Lower leg skin (tissue), 4 donors: ENCODE measurements at regions not wholly inside any gene's neighbourhood (a gene's known extent, or its start where the extent isn't known, plus 50 kb on each side); places are given as distances from the start of the nearest gene placed in this dataset.

Source experiments
- DNase-seq, 2 donors: peaks; one replicate each; pipeline ENCODE4 v3.0.0-alpha.2; 2019; ENCODE audit warnings: low spot score in 2 of 2
- H3K4me3 ChIP-seq: fragments of 200-600 bp; sonication (generic); 2 replicates; pipeline ENCODE4 v1.5.1; 2017; ENCODE audit warnings: mild to moderate bottlenecking, low read depth; ENCODE audit not compliant: poor library complexity, severe bottlenecking
- CTCF ChIP-seq, 3 donors: fragments of 450-650 bp; IDR thresholded peaks; one replicate each; pipeline ENCODE4 v1.5.1; 2016; ENCODE audit warnings: antibody characterized with exemption in 3 of 3, mild to moderate bottlenecking in 3 of 3, moderate library complexity in 2 of 3
- POLR2A ChIP-seq, 2 donors: fragments of 450-650 bp; IDR thresholded peaks; one replicate each; pipeline ENCODE4 v1.6.1; 2016 to 2017; ENCODE audit warnings: antibody characterized with exemption in 2 of 2, mild to moderate bottlenecking in 1 of 2, moderate library complexity in 1 of 2
- WGBS, 2 donors: methylation state at CpG; one replicate each; pipeline ENCODE4 v1.1.5; 2018; 5-methylcytosine and 5-hydroxymethylcytosine counted together
- intact Hi-C: fragments of 100-400 bp; cut with DNase I; formaldehyde crosslinking; loops from one replicate; pipeline ENCODE4 v1.15.0; 2023; ENCODE audit warnings: low total_unique reads

GRCh38 chr11:101741479-101742175, 157.8 kb upstream of the TRPC6 start:
- TF ChIP-seq CTCF (IDR thresholded peaks at IDR 0.05) (no peak), POLR2A (IDR thresholded peaks at IDR 0.05) (no peak)
- H3K4me3 ChIP-seq = no peak overlapping the region
- no peak for DNase-seq
- 76 to 89% methylated on average over 6 of the region's 6 CpGs for WGBS, 2 donors
- intact Hi-C loops = no loop called here

- intact Hi-C loops = no loop called here
- 72% methylated on average over 1 of the region's 1 CpG for WGBS, 2 donors
These were observed 157.3 kb upstream of the TRPC6 start for GRCh38 chr11:101741061-101741460.

GRCh38 chr11:101738452-101738851, 154.6 kb upstream of the TRPC6 start:
- WGBS, 2 donors = 54 to 61% methylated on average over 1 of the region's 1 CpG
- no peak for TF ChIP-seq POLR2A (IDR thresholded peaks at IDR 0.05)
- no peak for TF ChIP-seq CTCF (IDR thresholded peaks at IDR 0.05)
- intact Hi-C loops = no loop called here
- H3K4me3 ChIP-seq = no peak overlapping the region
- DNase-seq = no peak

More at GRCh38 chr11:101741061-101741460, 157.3 kb upstream of the TRPC6 start:
- H3K4me3 ChIP-seq = no peak overlapping the region
- TF ChIP-seq POLR2A (IDR thresholded peaks at IDR 0.05) = no peak
- no peak for TF ChIP-seq CTCF (IDR thresholded peaks at IDR 0.05)
- no peak for DNase-seq

GRCh38 chr11:101729406-101730078, 145.7 kb upstream of the TRPC6 start:
- TF ChIP-seq CTCF (IDR thresholded peaks at IDR 0.05) (no peak), POLR2A (IDR thresholded peaks at IDR 0.05) (no peak)
- H3K4me3 ChIP-seq = no peak overlapping the region
- intact Hi-C loops = no loop called here
- 75 to 80% methylated on average over 2 of the region's 2 CpGs for WGBS, 2 donors
- DNase-seq = no peak

- DNase-seq = no peak
- no peak overlapping the region for H3K4me3 ChIP-seq
- TF ChIP-seq POLR2A (IDR thresholded peaks at IDR 0.05) (no peak), CTCF (IDR thresholded peaks at IDR 0.05) (no peak)
- WGBS, 2 donors = 44 to 45% methylated on average over 3 of the region's 3 CpGs
- intact Hi-C loops = no loop called here
These were observed 143.6 kb upstream of the TRPC6 start for GRCh38 chr11:101727451-101727850.
